Panc1 (cell line): ENCODE measurements at regions not wholly inside any gene's neighbourhood (a gene's known extent, or its start where the extent isn't known, plus 50 kb on each side); places are given as distances from the start of the nearest gene placed in this dataset.

Experiments
- ATAC-seq: fragments of 200-7000 bp; cut with Tn5 transposase; 2 replicates; pipeline ENCODE4 v1.9.1; 2020; ENCODE audit warnings: mild to moderate bottlenecking, moderate library complexity
- BruUV-seq: library from RNA; stranded (reverse); fragments of 400-500 nt; replicated peaks from 2 replicates; lab custom pipeline; 2021; lab: Mats Ljungman, UMichigan
- CTCF ChIA-PET: fragments of 300-600 bp; sonication (Branson Sonifier 250); formaldehyde crosslinking; loops from one replicate; lab custom pipeline; 2022; ENCODE audit warnings: antibody characterized with exemption; lab: Charles Lee
- POLR2A ChIA-PET: fragments of 300-600 bp; sonication (Branson Sonifier 250); formaldehyde crosslinking; loops from one replicate; lab custom pipeline; 2022; ENCODE audit warnings: antibody characterized with exemption; lab: Charles Lee
- DNase-seq: peaks from one replicate; pipeline ENCODE4 v3.0.0-alpha.2; 2010; ENCODE audit warnings: low read depth, low spot score
- H3K27ac ChIP-seq: 2 replicates; pipeline ENCODE4 v1.5.1; 2011; ENCODE audit warnings: mild to moderate bottlenecking, low read length, inconsistent platforms
- H3K27me3 ChIP-seq: fragments of 200-500 bp; sonication (Bioruptor generic); 2 replicates; pipeline ENCODE4 v1.6.0; 2014; ENCODE audit warnings: low read length, inconsistent platforms; ENCODE audit not compliant: control insufficient read depth, insufficient read depth
- H3K36me3 ChIP-seq: fragments of 200-500 bp; sonication (Bioruptor generic); 2 replicates; pipeline ENCODE4 v1.5.1; 2014; ENCODE audit warnings: inconsistent platforms, mild to moderate bottlenecking, low read length, moderate library complexity; ENCODE audit not compliant: control insufficient read depth, insufficient read depth
- H3K4me1 ChIP-seq: 2 replicates; pipeline ENCODE4 v1.5.1; 2011; ENCODE audit warnings: inconsistent platforms, mild to moderate bottlenecking, low read length, moderate library complexity; ENCODE audit not compliant: control insufficient read depth, insufficient read depth
- H3K4me3 ChIP-seq, 2 experiments: 2 replicates each; pipeline ENCODE4 v1.5.1; 2011 to 2012; ENCODE audit warnings: low read depth in 2 of 2, low read length in 2 of 2, mild to moderate bottlenecking in 2 of 2, inconsistent platforms in 1 of 2, moderate library complexity in 1 of 2
- H3K9me3 ChIP-seq: fragments of 200-500 bp; sonication (Bioruptor generic); 2 replicates; pipeline ENCODE4 v1.5.1; 2014; ENCODE audit warnings: low read depth, mild to moderate bottlenecking, inconsistent platforms, low read length, moderate library complexity; ENCODE audit not compliant: control insufficient read depth, insufficient read depth
- CTCF ChIP-seq: fragments of 450-650 bp; IDR thresholded peaks from 2 replicates; pipeline ENCODE4 v1.5.1; 2017; ENCODE audit warnings: mild to moderate bottlenecking
- POLR2AphosphoS5 ChIP-seq: IDR thresholded peaks from 2 replicates; pipeline ENCODE4 v1.6.1; 2012; ENCODE audit warnings: mild to moderate bottlenecking, low read depth, low read length, moderate library complexity
- REST ChIP-seq, 2 experiments: IDR thresholded peaks; 2 replicates each; pipeline ENCODE4 v1.6.1; 2011 to 2012; ENCODE audit warnings: low read depth in 2 of 2, control low read depth in 1 of 2, low read length in 1 of 2, mild to moderate bottlenecking in 1 of 2, moderate library complexity in 1 of 2; ENCODE audit not compliant: insufficient read depth in 1 of 2
- SIN3A ChIP-seq: IDR thresholded peaks from 2 replicates; pipeline ENCODE4 v1.6.1; 2012; ENCODE audit warnings: low read depth, mild to moderate bottlenecking, low read length, moderate library complexity, borderline replicate concordance; ENCODE audit not compliant: insufficient read depth
- TCF7L2 ChIP-seq: IDR thresholded peaks from 2 replicates; pipeline ENCODE4 v1.6.1; 2011; ENCODE audit warnings: mild to moderate bottlenecking, low read depth, low read length, inconsistent platforms
- in situ Hi-C: cut with HindIII; loops from 2 replicates; pipeline ENCODE4 v1.10.0; 2016; ENCODE audit warnings: low sequenced_read_pairs, low pct_unique_long_range_greater_than_20kb
- intact Hi-C: fragments of 100-400 bp; cut with micrococcal nuclease; formaldehyde crosslinking; loops from one replicate; pipeline ENCODE4 v1.10.0; 2022; ENCODE audit not compliant: unreplicated experiment

GRCh38 chr4:163269166-163269565, 63.2 kb downstream of the NPY1R start:
- POLR2A ChIA-PET = no interaction called here
- DNase-seq (no peak), ATAC-seq (no peak)
- H3K36me3 ChIP-seq = no peaks in the 10 kb centered on the region
- H3K4me1 ChIP-seq = no peaks in the 10 kb centered on the region
- no peaks in the 10 kb centered on the region for H3K9me3 ChIP-seq
- CTCF ChIA-PET = no interaction called here
- no peaks in the 10 kb centered on the region for H3K27me3 ChIP-seq
- BruUV-seq = no TSS peak
- H3K27ac ChIP-seq = no peak overlapping the region
- in situ Hi-C loops = no loop called here
- no peak for TF ChIP-seq REST (IDR thresholded peaks at IDR 0.05; ENCODE audit: insufficient read depth in 1 of 2, low read depth in 2 of 2, low read length in 1 of 2)
- TF ChIP-seq TCF7L2 = no peak
- TF ChIP-seq POLR2AphosphoS5 = no peak
- TF ChIP-seq SIN3A = no peak
- TF ChIP-seq CTCF = no peak
- intact Hi-C loops = no loop called here
- H3K4me3 ChIP-seq = no peak overlapping the region

- ChIA-PET CTCF (no interaction called here), POLR2A (no interaction called here)
- DNase-seq (no peak), ATAC-seq (no peak)
- intact Hi-C loops = no loop called here
- H3K36me3 ChIP-seq = no peaks in the 10 kb centered on the region
- H3K9me3 ChIP-seq = no peaks in the 10 kb centered on the region
- TF ChIP-seq TCF7L2 (no peak), POLR2AphosphoS5 (no peak), SIN3A (no peak), CTCF (no peak), REST (IDR thresholded peaks at IDR 0.05; ENCODE audit: insufficient read depth in 1 of 2, low read depth in 2 of 2, low read length in 1 of 2) (no peak)
- no peak overlapping the region for H3K4me3 ChIP-seq
- H3K4me1 ChIP-seq = no peaks in the 10 kb centered on the region
- H3K27ac ChIP-seq = no peak overlapping the region
- in situ Hi-C loops = no loop called here
- H3K27me3 ChIP-seq = no peaks in the 10 kb centered on the region
- no TSS peak for BruUV-seq
Observed at GRCh38 chr4:163264934-163265333, 67.5 kb downstream of the NPY1R start.
